IMR-90 (cell line): ENCODE measurements at regions not wholly inside any gene's neighbourhood (a gene's known extent, or its start where the extent isn't known, plus 50 kb on each side); places are given as distances from the start of the nearest gene placed in this dataset.

Source experiments
- ATAC-seq: fragments of 200-7000 bp; cut with Tn5 transposase; 2 replicates; pipeline ENCODE4 v1.9.1; 2020; ENCODE audit warnings: low read depth, mild to moderate bottlenecking, moderate library complexity
- BruUV-seq: library from RNA; stranded (reverse); fragments of 400-500 nt; replicated peaks from 2 replicates; lab custom pipeline; 2021; lab: Mats Ljungman, UMichigan
- CTCF ChIA-PET: fragments of 300-600 bp; formaldehyde crosslinking; extraction: SDS; loops from one replicate; lab custom pipeline; 2021; ENCODE audit warnings: antibody characterized with exemption; lab: Yijun Ruan, JAX
- POLR2A ChIA-PET: fragments of 300-600 bp; sonication (Branson Sonifier 250); formaldehyde crosslinking; loops from one replicate; lab custom pipeline; 2022; ENCODE audit warnings: antibody characterized with exemption; ENCODE audit not compliant: unreplicated experiment; lab: Charles Lee
- DNase-seq: peaks from one replicate; pipeline ENCODE4 v3.0.0; 2013
- H2AFZ ChIP-seq: replicated peaks from 2 replicates; pipeline ENCODE3; 2013; ENCODE audit warnings: low read length, mild to moderate bottlenecking; ENCODE audit not compliant: poor library complexity
- H2AK5ac ChIP-seq: 2 replicates; pipeline ENCODE4 v1.6.1; 2013; ENCODE audit warnings: low read depth, low read length, inconsistent platforms
- H2AK9ac ChIP-seq: replicated peaks from 2 replicates; pipeline ENCODE3; 2013; ENCODE audit warnings: mild to moderate bottlenecking, low read depth, low read length, moderate library complexity; ENCODE audit not compliant: poor library complexity
- H2BK120ac ChIP-seq: 2 replicates; pipeline ENCODE4 v1.6.1; 2013; ENCODE audit warnings: low read depth, low read length, inconsistent platforms
- H2BK15ac ChIP-seq: 3 replicates; pipeline ENCODE4 v1.6.1; 2013; ENCODE audit warnings: low read depth, low read length, inconsistent platforms
- H2BK20ac ChIP-seq: 2 replicates; pipeline ENCODE4 v1.6.1; 2013; ENCODE audit warnings: low read depth, mild to moderate bottlenecking, inconsistent platforms, low read length, moderate library complexity
- H2BK5ac ChIP-seq: 2 replicates; pipeline ENCODE4 v1.6.1; 2013; ENCODE audit warnings: mild to moderate bottlenecking, low read depth, low read length, inconsistent platforms; ENCODE audit not compliant: poor library complexity, severe bottlenecking
- H3K14ac ChIP-seq: replicated peaks from 2 replicates; pipeline ENCODE4 v1.6.1; 2013; ENCODE audit warnings: low read depth, low read length, inconsistent platforms
- H3K18ac ChIP-seq: 2 replicates; pipeline ENCODE4 v1.6.1; 2013; ENCODE audit warnings: low read depth, low read length, control low read depth
- H3K23ac ChIP-seq: 2 replicates; pipeline ENCODE4 v1.6.1; 2013; ENCODE audit warnings: low read depth, low read length, inconsistent platforms
- H3K27ac ChIP-seq: 2 replicates; pipeline ENCODE4 v1.5.1; 2013; ENCODE audit warnings: mild to moderate bottlenecking, control low read depth, low read length; ENCODE audit not compliant: insufficient read depth
- H3K27me3 ChIP-seq: 2 replicates; pipeline ENCODE4 v1.6.1; 2013; ENCODE audit warnings: low read length; ENCODE audit not compliant: control insufficient read depth, insufficient read depth
- H3K36me3 ChIP-seq: 2 replicates; pipeline ENCODE4 v1.6.1; 2013; ENCODE audit warnings: low read length, mixed read lengths; ENCODE audit not compliant: control insufficient read depth, insufficient read depth
- H3K4ac ChIP-seq: 2 replicates; pipeline ENCODE4 v1.6.1; 2013; ENCODE audit warnings: low read depth, low read length, inconsistent platforms
- H3K4me1 ChIP-seq: 2 replicates; pipeline ENCODE4 v1.6.1; 2013; ENCODE audit warnings: low read length, mixed read lengths; ENCODE audit not compliant: control insufficient read depth, insufficient read depth
- H3K4me2 ChIP-seq: 2 replicates; pipeline ENCODE4 v1.6.1; 2013; ENCODE audit warnings: low read depth, mild to moderate bottlenecking, control low read depth, low read length, moderate library complexity
- H3K4me3 ChIP-seq: 2 replicates; pipeline ENCODE4 v1.5.1; 2013; ENCODE audit warnings: low read depth, mild to moderate bottlenecking, control low read depth, low read length, moderate library complexity; ENCODE audit not compliant: insufficient read depth
- H3K56ac ChIP-seq: 2 replicates; pipeline ENCODE4 v1.6.1; 2013; ENCODE audit warnings: low read length, inconsistent platforms; ENCODE audit not compliant: insufficient read depth; ENCODE audit errors: extremely low read depth
- H3K79me1 ChIP-seq, 2 experiments: 2 replicates each; pipeline ENCODE4 v1.6.1; 2013; ENCODE audit warnings: low read length in 2 of 2, inconsistent platforms in 1 of 2, low read depth in 1 of 2
- H3K9ac ChIP-seq: 2 replicates; pipeline ENCODE4 v1.6.1; 2013; ENCODE audit warnings: low read depth, low read length, control low read depth
- H3K9me1 ChIP-seq: 2 replicates; pipeline ENCODE4 v1.6.1; 2013; ENCODE audit warnings: low read length, inconsistent platforms; ENCODE audit not compliant: insufficient read depth
- H3K9me3 ChIP-seq: 2 replicates; pipeline ENCODE4 v1.6.1; 2013; ENCODE audit warnings: low read length; ENCODE audit not compliant: control insufficient read depth, insufficient read depth
- H4K20me1 ChIP-seq: 2 replicates; pipeline ENCODE4 v1.6.1; 2013; ENCODE audit warnings: low read length, inconsistent platforms; ENCODE audit not compliant: insufficient read depth
- H4K5ac ChIP-seq: 2 replicates; pipeline ENCODE4 v1.6.1; 2013; ENCODE audit warnings: mild to moderate bottlenecking, low read depth, low read length, control low read depth
- H4K8ac ChIP-seq, 2 experiments: 2 replicates each; pipeline ENCODE4 v1.6.1; 2013; ENCODE audit warnings: low read depth in 2 of 2, low read length in 2 of 2, control low read depth in 1 of 2, inconsistent platforms in 1 of 2
- H4K91ac ChIP-seq: 2 replicates; pipeline ENCODE4 v1.6.1; 2013; ENCODE audit warnings: low read depth, low read length, inconsistent platforms; ENCODE audit not compliant: insufficient read depth
- MAZ ChIP-seq: IDR thresholded peaks from 2 replicates; pipeline ENCODE4 v1.6.1; 2012; ENCODE audit warnings: low read depth, mild to moderate bottlenecking, low read length, improper control_type of control experiment, moderate library complexity, borderline replicate concordance
- RFX5 ChIP-seq: IDR thresholded peaks from 2 replicates; pipeline ENCODE4 v1.8.0; 2012; ENCODE audit warnings: low read depth, mild to moderate bottlenecking, low read length, moderate library complexity
- WGBS, 2 experiments: methylation state at CpG; one replicate each; pipeline versions ENCODE4 v1.1.5 to v1.1.7; 2013; ENCODE audit warnings: missing lambda C conversion rate in 2 of 2; ENCODE audit not compliant: insufficient read length in 1 of 2; ENCODE audit errors: extremely low coverage in 2 of 2; 5-methylcytosine and 5-hydroxymethylcytosine counted together
- dilution Hi-C: fragments of 300-500 bp; cut with HindIII; formaldehyde crosslinking; loops from one replicate; pipeline ENCODE4 v1.14.3; 2018; ENCODE audit warnings: low sequenced_read_pairs; ENCODE audit not compliant: unreplicated experiment
- in situ Hi-C: fragments of 300-500 bp; cut with MboI; formaldehyde crosslinking; loops from 3 replicates; pipeline ENCODE4 v1.14.3; 2019; ENCODE audit warnings: low sequenced_read_pairs, inconsistent platforms, mixed read lengths
- intact Hi-C: fragments of 100-400 bp; cut with micrococcal nuclease; formaldehyde crosslinking; loops from 2 replicates; pipeline ENCODE4 v1.10.0; 2022

GRCh38 chr4:164526933-164527583 lies 226.9 kb upstream of the SMIM31 start:
- Histone ChIP-seq H4K8ac (no peak overlapping the region), H3K4me1 (no peaks in the 10 kb centered on the region), H3K18ac (no peak overlapping the region), H3K9me3 (peaks cover 8% of the 10 kb centered on the region), H3K4me3 (no peak overlapping the region), H2AFZ (no peak overlapping the region), H3K79me1 (no peaks in the 10 kb centered on the region), H2BK20ac (no peak overlapping the region), H4K91ac (no peak overlapping the region), H2AK9ac (no peak overlapping the region), H3K4ac (no peak overlapping the region), H3K9ac (no peak overlapping the region), H2BK5ac (no peak overlapping the region), H3K27ac (no peak overlapping the region), H4K5ac (no peak overlapping the region), H3K27me3 (no peaks in the 10 kb centered on the region), H3K56ac (no peak overlapping the region), H3K23ac (no peak overlapping the region), H2AK5ac (no peak overlapping the region), H2BK120ac (no peak overlapping the region), H3K4me2 (no peak overlapping the region), H4K20me1 (no peaks in the 10 kb centered on the region), H3K14ac (no peak overlapping the region), H3K9me1 (no peaks in the 10 kb centered on the region), H2BK15ac (no peak overlapping the region), H3K36me3 (no peaks in the 10 kb centered on the region)
- in situ Hi-C loops: no loop called here
- dilution Hi-C loops: no loop called here
- ChIA-PET CTCF (no interaction called here), POLR2A (no interaction called here)
- ATAC-seq (no peak), DNase-seq (no peak)
- no CpG with 5 or more reads among the region's 4 CpGs for WGBS, 2 experiments
- intact Hi-C loops: no loop called here
- no TSS peak for BruUV-seq
- TF ChIP-seq RFX5 (no peak), MAZ (no peak)
